H1 (cell line): ENCODE measurements at regions not wholly inside any gene's neighbourhood (a gene's known extent, or its start where the extent isn't known, plus 50 kb on each side); places are given as distances from the start of the nearest gene placed in this dataset.

Experiments
- CTCF ChIA-PET: fragments of 300-600 bp; sonication (Branson Sonifier 250); formaldehyde crosslinking; loops from one replicate; lab custom pipeline; 2021; ENCODE audit not compliant: partially characterized antibody; lab: Charles Lee
- POLR2A ChIA-PET: fragments of 300-600 bp; sonication (Branson Sonifier 250); formaldehyde crosslinking; loops from one replicate; lab custom pipeline; 2021; ENCODE audit warnings: inconsistent platforms; ENCODE audit not compliant: partially characterized antibody; lab: Charles Lee
- DNase-seq, 2 experiments: peaks; one replicate each; pipeline versions ENCODE4 v3.0.0 to v3.0.0-alpha.2; 2010 to 2022; ENCODE audit warnings: low spot score in 2 of 2, low read depth in 1 of 2, mixed read lengths in 1 of 2
- FAIRE-seq: peaks from 2 replicates; lab custom pipeline; 2011; peaks lifted over from hg19 to GRCh38; lab: Jason Lieb, UNC
- H2AFZ ChIP-seq: 2 replicates; pipeline ENCODE4 v1.8.1; 2012; ENCODE audit warnings: low read length, inconsistent platforms
- H2AK5ac ChIP-seq: 2 replicates; pipeline ENCODE4 v1.6.1; 2013; ENCODE audit warnings: low read depth, low read length
- H2BK120ac ChIP-seq: replicated peaks from 2 replicates; pipeline ENCODE3; 2013; ENCODE audit warnings: low read depth, low read length, inconsistent platforms
- H2BK12ac ChIP-seq: 2 replicates; pipeline ENCODE4 v1.6.1; 2013; ENCODE audit warnings: low read depth, low read length
- H2BK15ac ChIP-seq: 2 replicates; pipeline ENCODE4 v1.6.1; 2013; ENCODE audit warnings: low read length
- H2BK20ac ChIP-seq: 2 replicates; pipeline ENCODE4 v1.6.1; 2013; ENCODE audit warnings: low read length
- H2BK5ac ChIP-seq: 2 replicates; pipeline ENCODE4 v1.6.1; 2013; ENCODE audit warnings: low read depth, low read length
- H3K14ac ChIP-seq: 2 replicates; pipeline ENCODE4 v1.6.1; 2013; ENCODE audit warnings: inconsistent platforms; ENCODE audit not compliant: insufficient read length
- H3K18ac ChIP-seq: 2 replicates; pipeline ENCODE4 v1.6.1; 2013; ENCODE audit warnings: low read length; ENCODE audit errors: extremely low read depth
- H3K23ac ChIP-seq: 2 replicates; pipeline ENCODE4 v1.6.1; 2013; ENCODE audit warnings: inconsistent platforms; ENCODE audit not compliant: insufficient read length
- H3K23me2 ChIP-seq: 2 replicates; pipeline ENCODE4 v1.6.1; 2013; ENCODE audit warnings: low read depth, low read length
- H3K27ac ChIP-seq: 2 replicates; pipeline ENCODE4 v1.6.1; 2011; ENCODE audit warnings: low read depth, low read length, inconsistent platforms
- H3K27me3 ChIP-seq, 4 experiments: replicated peaks in 1 of 4; 1 replicate in 1 of 4; 2 replicates in 3 of 4; pipeline versions ENCODE4 v1.6.1 to v1.8.1; 2011 to 2013; ENCODE audit warnings: low read length in 3 of 4, mild to moderate bottlenecking in 3 of 4, inconsistent platforms in 2 of 4, mixed read lengths in 2 of 4, moderate library complexity in 1 of 4; ENCODE audit not compliant: control insufficient read depth in 3 of 4, insufficient read depth in 3 of 4; ENCODE audit errors: extremely low read depth in 1 of 4
- H3K36me3 ChIP-seq, 4 experiments: 2 replicates each; pipeline versions ENCODE4 v1.6.1 to v1.8.1; 2011 to 2013; ENCODE audit warnings: mild to moderate bottlenecking in 4 of 4, low read length in 3 of 4, moderate library complexity in 2 of 4, control low read depth in 1 of 4, inconsistent platforms in 1 of 4; ENCODE audit not compliant: insufficient read depth in 4 of 4, control insufficient read depth in 2 of 4
- H3K4ac ChIP-seq: replicated peaks from 2 replicates; pipeline ENCODE3; 2013; ENCODE audit warnings: low read length, low read depth, mixed read lengths, inconsistent platforms; ENCODE audit not compliant: insufficient read length
- H3K4me1 ChIP-seq, 4 experiments: replicated peaks in 1 of 4; 1 replicate in 1 of 4; 2 replicates in 3 of 4; pipeline versions ENCODE4 v1.6.1 to v1.8.1; 2011 to 2013; ENCODE audit warnings: low read length in 3 of 4, inconsistent platforms in 2 of 4, mixed read lengths in 1 of 4; ENCODE audit not compliant: insufficient read depth in 4 of 4, control insufficient read depth in 3 of 4
- H3K4me2 ChIP-seq, 2 experiments: 2 replicates each; pipeline versions ENCODE4 v1.6.1 to v1.8.1; 2011 to 2013; ENCODE audit warnings: low read depth in 2 of 2, low read length in 2 of 2, control low read depth in 1 of 2, inconsistent platforms in 1 of 2, mild to moderate bottlenecking in 1 of 2; ENCODE audit not compliant: insufficient read depth in 1 of 2
- H3K4me3 ChIP-seq, 4 experiments: fragments of 200-600, 300-600 bp in 1 of 4; sonication (generic), shearing (Covaris generic), sonication (Bioruptor Twin) in 1 of 4; 2 replicates each; pipeline versions ENCODE4 v1.5.1 to v1.8.1; 2011 to 2016; ENCODE audit warnings: low read length in 4 of 4, low read depth in 3 of 4, control low read depth in 2 of 4, inconsistent platforms in 2 of 4, mild to moderate bottlenecking in 2 of 4, mixed read lengths in 1 of 4, moderate library complexity in 1 of 4; ENCODE audit not compliant: insufficient read depth in 2 of 4; ENCODE audit errors: extremely low read depth in 1 of 4
- H3K56ac ChIP-seq: replicated peaks from 2 replicates; pipeline ENCODE3; 2013; ENCODE audit warnings: low read depth, mild to moderate bottlenecking, mixed read lengths, low read length, inconsistent platforms; ENCODE audit not compliant: insufficient read length
- H3K79me1 ChIP-seq: 2 replicates; pipeline ENCODE4 v1.6.1; 2013; ENCODE audit warnings: low read depth, low read length, control low read depth
- H3K79me2 ChIP-seq, 2 experiments: 2 replicates each; pipeline versions ENCODE4 v1.6.1 to v1.8.1; 2012 to 2013; ENCODE audit warnings: low read length in 2 of 2, mild to moderate bottlenecking in 2 of 2, inconsistent platforms in 1 of 2; ENCODE audit not compliant: insufficient read depth in 2 of 2, control insufficient read depth in 1 of 2
- H3K9ac ChIP-seq, 4 experiments: replicated peaks in 1 of 4; 1 replicate in 1 of 4; 2 replicates in 3 of 4; pipeline versions ENCODE4 v1.6.1 to v1.8.1; 2011 to 2013; ENCODE audit warnings: low read depth in 3 of 4, low read length in 3 of 4, control low read depth in 2 of 4, mild to moderate bottlenecking in 2 of 4, moderate library complexity in 2 of 4, inconsistent platforms in 1 of 4; ENCODE audit errors: extremely low read depth in 1 of 4
- H3K9me3 ChIP-seq, 2 experiments: 2 replicates each; pipeline versions ENCODE4 v1.6.1 to v1.8.1; 2012 to 2013; ENCODE audit warnings: mild to moderate bottlenecking in 2 of 2, moderate library complexity in 2 of 2, control low read depth in 1 of 2, inconsistent platforms in 1 of 2, low read depth in 1 of 2, low read length in 1 of 2, mixed read lengths in 1 of 2; ENCODE audit not compliant: insufficient read depth in 2 of 2
- H4K20me1 ChIP-seq, 2 experiments: replicated peaks in 1 of 2; 2 replicates each; pipeline versions ENCODE3 to v1.8.1; 2011 to 2013; ENCODE audit warnings: inconsistent platforms in 2 of 2, low read length in 2 of 2, mild to moderate bottlenecking in 1 of 2; ENCODE audit not compliant: insufficient read depth in 2 of 2, control insufficient read depth in 1 of 2
- H4K5ac ChIP-seq: 2 replicates; pipeline ENCODE4 v1.6.1; 2013; ENCODE audit warnings: low read length, low read depth, mixed read lengths, inconsistent platforms; ENCODE audit not compliant: insufficient read length
- H4K8ac ChIP-seq: 2 replicates; pipeline ENCODE4 v1.8.0; 2013; ENCODE audit warnings: mild to moderate bottlenecking, moderate library complexity, low read length, inconsistent platforms; ENCODE audit not compliant: insufficient read depth; ENCODE audit errors: extremely low read depth
- H4K91ac ChIP-seq: replicated peaks from 2 replicates; pipeline ENCODE3; 2013; ENCODE audit warnings: low read length, mixed read lengths, inconsistent platforms; ENCODE audit not compliant: insufficient read length
- CHD1 ChIP-seq: IDR thresholded peaks from 2 replicates; pipeline ENCODE4 v1.6.1; 2012; ENCODE audit warnings: low read depth, low read length, improper control_type of control experiment
- CTCF ChIP-seq, 3 experiments: IDR thresholded peaks; 1 replicate in 2 of 3; 2 replicates in 1 of 3; pipeline versions ENCODE4 v1.5.1 to v1.6.1; 2011; ENCODE audit warnings: low read length in 3 of 3, mild to moderate bottlenecking in 3 of 3, inconsistent platforms in 2 of 3, low read depth in 1 of 3, moderate library complexity in 1 of 3; ENCODE audit not compliant: insufficient read depth in 1 of 3; ENCODE audit errors: control extremely low read depth in 1 of 3
- EZH2 ChIP-seq: fragments of 200-600 bp; sonication (generic); IDR thresholded peaks from 2 replicates; pipeline ENCODE4 v1.7.1; 2012; ENCODE audit warnings: low read depth, mild to moderate bottlenecking, moderate library complexity, low read length, inconsistent platforms; ENCODE audit not compliant: severe bottlenecking
- FOSL1 ChIP-seq: IDR thresholded peaks from 2 replicates; pipeline ENCODE4 v1.6.1; 2011; ENCODE audit warnings: mild to moderate bottlenecking, low read depth, low read length, moderate library complexity; ENCODE audit not compliant: insufficient read depth
- HDAC6 ChIP-seq: IDR thresholded peaks from one replicate; pipeline ENCODE4 v1.7.1; 2012; ENCODE audit warnings: low read depth, mild to moderate bottlenecking, inconsistent platforms, low read length, moderate library complexity
- KDM4A ChIP-seq: IDR thresholded peaks from one replicate; pipeline ENCODE4 v1.7.1; 2012; ENCODE audit warnings: low read depth, mild to moderate bottlenecking, moderate library complexity, low read length, inconsistent platforms; ENCODE audit not compliant: severe bottlenecking
- POLR2AphosphoS5 ChIP-seq: IDR thresholded peaks from 2 replicates; pipeline ENCODE4 v1.6.1; 2011; ENCODE audit warnings: low read depth, low read length
- RAD21 ChIP-seq, 2 experiments: IDR thresholded peaks in 1 of 2; conservative IDR thresholded peaks in 1 of 2; 2 replicates each; pipeline ENCODE4 v1.6.1; 2011; ENCODE audit warnings: low read depth in 2 of 2, low read length in 2 of 2, improper control_type of control experiment in 1 of 2, inconsistent platforms in 1 of 2, mild to moderate bottlenecking in 1 of 2, moderate library complexity in 1 of 2
- RFX5 ChIP-seq: IDR thresholded peaks from 2 replicates; pipeline ENCODE4 v1.6.1; 2011; ENCODE audit warnings: low read depth, low read length, improper control_type of control experiment, borderline replicate concordance
- SAP30 ChIP-seq: fragments of 300-600 bp; sonication (generic); IDR thresholded peaks from 2 replicates; pipeline ENCODE4 v1.7.1; 2012; ENCODE audit warnings: low read length, moderate library complexity, mild to moderate bottlenecking, inconsistent platforms; ENCODE audit not compliant: insufficient read depth, insufficient replicate concordance
- TAF1 ChIP-seq: IDR thresholded peaks from 2 replicates; pipeline ENCODE4 v1.6.1; 2011; ENCODE audit warnings: mild to moderate bottlenecking, low read depth, low read length
- WGBS, 2 experiments: shearing (Covaris generic) in 1 of 2; methylation state at CpG; one replicate each; pipeline versions ENCODE4 v1.1.6 to v1.1.7; 2013 to 2015; ENCODE audit warnings: low lambda C conversion rate in 2 of 2, mixed read lengths in 2 of 2, inconsistent platforms in 1 of 2, low coverage in 1 of 2, missing lambda C conversion rate in 1 of 2; ENCODE audit not compliant: insufficient replicate concordance in 2 of 2, insufficient coverage in 1 of 2, insufficient read length in 1 of 2; ENCODE audit errors: extremely low coverage in 1 of 2, missing lambda C conversion rate in 1 of 2; 5-methylcytosine and 5-hydroxymethylcytosine counted together

DNA sequence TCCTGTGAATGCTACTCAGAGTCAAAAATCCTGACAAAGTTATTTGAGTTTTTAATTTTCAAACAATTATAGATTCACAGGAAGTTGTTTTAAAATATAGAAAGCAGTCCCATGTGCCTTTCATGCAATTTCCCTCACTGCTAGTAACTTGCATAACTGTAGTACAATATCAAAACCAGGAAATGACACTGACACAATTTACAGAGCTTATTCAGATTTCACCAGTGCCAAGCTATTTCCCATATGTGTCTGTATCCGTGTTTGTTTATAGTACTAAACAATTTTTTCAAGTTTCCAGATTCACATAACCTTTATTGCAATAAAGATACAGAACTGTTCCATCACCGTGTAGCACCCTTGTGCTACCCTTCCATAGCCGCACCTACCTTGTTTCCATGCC, 934.6 kb downstream of the PCDH17 start:
- Histone ChIP-seq H3K79me2 (no peaks in the 10 kb centered on the region), H2BK120ac (no peak overlapping the region), H3K14ac (no peak overlapping the region), H3K4me2 (no peak overlapping the region), H3K36me3 (no peaks in the 10 kb centered on the region), H2AK5ac (no peak overlapping the region), H3K27ac (no peak overlapping the region), H4K91ac (no peak overlapping the region), H3K23me2 (no peaks in the 10 kb centered on the region), H2BK15ac (no peak overlapping the region), H3K4me1 (no peaks in the 10 kb centered on the region), H4K8ac (no peak overlapping the region), H4K5ac (no peak overlapping the region), H2BK20ac (no peak overlapping the region), H3K4me3 (no peak overlapping the region), H2AFZ (no peak overlapping the region), H3K23ac (no peak overlapping the region), H3K27me3 (no peaks in the 10 kb centered on the region), H2BK12ac (no peak overlapping the region), H3K56ac (no peak overlapping the region), H3K9me3 (no peaks in the 10 kb centered on the region), H2BK5ac (no peak overlapping the region), H3K18ac (no peak overlapping the region), H4K20me1 (no peaks in the 10 kb centered on the region), H3K9ac (no peak overlapping the region), H3K79me1 (no peaks in the 10 kb centered on the region), H3K4ac (no peak overlapping the region)
- TF ChIP-seq FOSL1: no peak
- no peak for TF ChIP-seq KDM4A
- no peak for TF ChIP-seq EZH2
- TF ChIP-seq CHD1: no peak
- TF ChIP-seq HDAC6: no peak
- TF ChIP-seq RAD21 (IDR thresholded peaks at IDR 0.05 in 1 of 2, conservative IDR thresholded peaks at IDR 0.05 in 1 of 2; ENCODE audit: low read depth in 2 of 2, low read length in 2 of 2): no peak
- no peak for TF ChIP-seq CTCF (IDR thresholded peaks at IDR 0.05; ENCODE audit: control extremely low read depth in 1 of 3, insufficient read depth in 1 of 3, low read depth in 1 of 3, low read length in 3 of 3)
- no peak for TF ChIP-seq RFX5
- TF ChIP-seq SAP30: no peak
- TF ChIP-seq TAF1: no peak
- no peak for TF ChIP-seq POLR2AphosphoS5
- ChIA-PET POLR2A (no interaction called here), CTCF (no interaction called here)
- WGBS, 2 experiments: 96% methylated on average over 3 of the region's 3 CpGs; no CpG with 5 or more reads in 1 of the 2 experiments
- FAIRE-seq: no peak
- no peak for DNase-seq
